ENCODE measurements at regions not wholly inside any gene's neighbourhood (a gene's known extent, or its start where the extent isn't known, plus 50 kb on each side); places are given as distances from the start of the nearest gene placed in this dataset.
"Not testable (repeated sequence)": the region's sequence is repeated elsewhere in the genome, so short reads cannot be mapped to it uniquely, and the experiment has no call there.

GRCh38 chr20:47921408-47921807 lies 136.1 kb upstream of the SULF2 start:
- Histone ChIP-seq H3K36me3 (no peaks in the 10 kb centered on the region), H3K4me3 (ENCODE audit: low read depth in 1 of 2, low read length in 1 of 2) (no peak overlapping the region), H3K27ac (no peak overlapping the region), H3K4me1 (ENCODE audit: control insufficient read depth in 1 of 2, insufficient read depth in 1 of 2, low read depth in 1 of 2, low read length in 1 of 2) (no peaks in the 10 kb centered on the region), H3K27me3 (peaks cover 29% of the 10 kb centered on the region), H3K9me3 (no peaks in the 10 kb centered on the region)
- TF ChIP-seq CTCF (IDR thresholded peaks at IDR 0.05) = no peak

GRCh38 chr20:47917549-47918070 lies 132.3 kb upstream of the SULF2 start:
- H3K4me3 ChIP-seq (ENCODE audit: low read depth in 1 of 2, low read length in 1 of 2) = no peak overlapping the region
- no peaks in the 10 kb centered on the region for H3K9me3 ChIP-seq
- TF ChIP-seq CTCF (IDR thresholded peaks at IDR 0.05) = no peak
- H3K27ac ChIP-seq = no peak overlapping the region
- H3K27me3 ChIP-seq = peaks cover 2% of the 10 kb centered on the region
- H3K36me3 ChIP-seq = no peaks in the 10 kb centered on the region
- no peaks in the 10 kb centered on the region for H3K4me1 ChIP-seq (ENCODE audit: control insufficient read depth in 1 of 2, insufficient read depth in 1 of 2, low read depth in 1 of 2, low read length in 1 of 2)

- H3K4me1 ChIP-seq (ENCODE audit: control insufficient read depth in 1 of 2, insufficient read depth in 1 of 2, low read depth in 1 of 2, low read length in 1 of 2) = no peaks in the 10 kb centered on the region
- no peak overlapping the region for H3K27ac ChIP-seq
- no peak overlapping the region for H3K4me3 ChIP-seq (ENCODE audit: low read depth in 1 of 2, low read length in 1 of 2)
- no peak for TF ChIP-seq CTCF (IDR thresholded peaks at IDR 0.05)
- no peaks in the 10 kb centered on the region for H3K9me3 ChIP-seq
- no peaks in the 10 kb centered on the region for H3K36me3 ChIP-seq
- no peaks in the 10 kb centered on the region for H3K27me3 ChIP-seq
Measured at GRCh38 chr20:47915495-47915894, 130.2 kb upstream of the SULF2 start.

- no peaks in the 10 kb centered on the region for H3K9me3 ChIP-seq
- no peaks in the 10 kb centered on the region for H3K4me1 ChIP-seq (ENCODE audit: control insufficient read depth in 1 of 2, insufficient read depth in 1 of 2, low read depth in 1 of 2, low read length in 1 of 2)
- H3K27ac ChIP-seq = no peak overlapping the region
- no peaks in the 10 kb centered on the region for H3K27me3 ChIP-seq
- no peaks in the 10 kb centered on the region for H3K36me3 ChIP-seq
- H3K4me3 ChIP-seq (ENCODE audit: low read depth in 1 of 2, low read length in 1 of 2) = no peak overlapping the region
- TF ChIP-seq CTCF (IDR thresholded peaks at IDR 0.05) = no peak
Measured at GRCh38 chr20:47914792-47915191, 129.5 kb upstream of the SULF2 start.

- H3K27me3 ChIP-seq; H3K9me3 ChIP-seq; H3K4me1 ChIP-seq (ENCODE audit: control insufficient read depth in 1 of 2, insufficient read depth in 1 of 2, low read depth in 1 of 2, low read length in 1 of 2); H3K36me3 ChIP-seq; H3K27ac ChIP-seq; H3K4me3 ChIP-seq (ENCODE audit: low read depth in 1 of 2, low read length in 1 of 2): not testable (repeated sequence)
Measured at GRCh38 chr20:47912786-47913501, 127.7 kb upstream of the SULF2 start.

- not testable (repeated sequence) for H3K27ac ChIP-seq, H3K27me3 ChIP-seq
Measured at GRCh38 chr20:47912165-47912564, 126.9 kb upstream of the SULF2 start.

GRCh38 chr20:47909696-47910369 lies 124.6 kb upstream of the SULF2 start:
- not testable (repeated sequence) for H3K27ac ChIP-seq; H3K9me3 ChIP-seq; H3K27me3 ChIP-seq; H3K4me1 ChIP-seq (ENCODE audit: control insufficient read depth in 1 of 2, insufficient read depth in 1 of 2, low read depth in 1 of 2, low read length in 1 of 2); H3K36me3 ChIP-seq; H3K4me3 ChIP-seq (ENCODE audit: low read depth in 1 of 2, low read length in 1 of 2)

More at GRCh38 chr20:47912165-47912564, 126.9 kb upstream of the SULF2 start:
- not testable (repeated sequence) for H3K9me3 ChIP-seq; H3K4me1 ChIP-seq (ENCODE audit: control insufficient read depth in 1 of 2, insufficient read depth in 1 of 2, low read depth in 1 of 2, low read length in 1 of 2); H3K4me3 ChIP-seq (ENCODE audit: low read depth in 1 of 2, low read length in 1 of 2); H3K36me3 ChIP-seq

GRCh38 chr20:47908361-47909035 lies 123.2 kb upstream of the SULF2 start:
- H3K27me3 ChIP-seq; H3K9me3 ChIP-seq; H3K4me1 ChIP-seq (ENCODE audit: control insufficient read depth in 1 of 2, insufficient read depth in 1 of 2, low read depth in 1 of 2, low read length in 1 of 2); H3K4me3 ChIP-seq (ENCODE audit: low read depth in 1 of 2, low read length in 1 of 2); H3K36me3 ChIP-seq; H3K27ac ChIP-seq: not testable (repeated sequence)

- H3K4me3 ChIP-seq (ENCODE audit: low read depth in 1 of 2, low read length in 1 of 2); H3K4me1 ChIP-seq (ENCODE audit: control insufficient read depth in 1 of 2, insufficient read depth in 1 of 2, low read depth in 1 of 2, low read length in 1 of 2); H3K27me3 ChIP-seq; H3K36me3 ChIP-seq; H3K9me3 ChIP-seq; H3K27ac ChIP-seq: not testable (repeated sequence)
Measured at GRCh38 chr20:47907951-47908350, 122.7 kb upstream of the SULF2 start.
